ENCODE measurements at regions not wholly inside any gene's neighbourhood (a gene's known extent, or its start where the extent isn't known, plus 50 kb on each side); places are given as distances from the start of the nearest gene placed in this dataset.

DNA sequence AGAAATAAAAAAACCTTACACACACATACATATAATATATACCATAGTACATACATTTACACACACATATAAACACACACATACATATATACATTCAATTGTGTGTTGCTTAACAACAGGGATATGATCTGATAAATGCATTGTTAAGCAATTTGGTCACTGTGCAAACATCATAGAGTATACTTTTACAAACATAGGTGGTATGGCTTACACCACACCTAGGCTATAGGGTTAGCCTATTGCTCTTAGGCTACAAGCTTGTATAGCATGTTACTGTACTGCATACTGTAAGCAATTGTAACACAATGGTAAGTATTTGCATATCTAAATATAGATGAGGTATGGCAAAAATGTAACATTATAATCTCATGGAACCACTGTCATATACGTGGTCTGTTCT, 156.8 kb upstream of the ERBB4 start:
- Histone ChIP-seq H3K27me3 (ENCODE audit: insufficient read depth, low read length) (no peaks in the 10 kb centered on the region), H4K91ac (ENCODE audit: insufficient read length, low read depth, low read length) (no peak overlapping the region), H2AFZ (ENCODE audit: low read length) (no peak overlapping the region), H3K4me1 (ENCODE audit: insufficient read depth, low read length) (no peaks in the 10 kb centered on the region), H3K23ac (ENCODE audit: insufficient read length, low read depth, low read length) (no peak overlapping the region), H3K9me3 (ENCODE audit: control insufficient read depth, low read depth, low read length) (no peaks in the 10 kb centered on the region), H3K56ac (ENCODE audit: insufficient read length, low read depth, low read length) (no peak overlapping the region), H3K79me1 (ENCODE audit: insufficient read depth, low read depth, low read length, poor library complexity, severe bottlenecking) (no peaks in the 10 kb centered on the region), H4K20me1 (ENCODE audit: control insufficient read depth, insufficient read depth, insufficient read length) (no peaks in the 10 kb centered on the region), H3K79me2 (ENCODE audit: insufficient read depth, low read length) (no peaks in the 10 kb centered on the region), H2BK5ac (ENCODE audit: insufficient read length, low read length) (no peak overlapping the region), H2BK15ac (ENCODE audit: low read depth, low read length) (no peak overlapping the region), H3K4me2 (ENCODE audit: insufficient read depth, insufficient read length, low read length) (no peak overlapping the region), H3K14ac (ENCODE audit: insufficient read depth, low read length) (no peak overlapping the region), H4K5ac (ENCODE audit: insufficient read length, low read depth, low read length) (no peak overlapping the region), H3K4ac (ENCODE audit: low read depth, low read length) (no peak overlapping the region), H3K9ac (ENCODE audit: extremely low read depth, insufficient read length, low read length) (no peak overlapping the region), H2BK20ac (ENCODE audit: low read depth, low read length, poor library complexity, severe bottlenecking) (no peak overlapping the region), H2BK12ac (ENCODE audit: insufficient read length, low read depth, low read length) (no peak overlapping the region), H3T11ph (ENCODE audit: low read length) (no peak overlapping the region), H2BK120ac (ENCODE audit: low read depth, low read length, poor library complexity, severe bottlenecking) (no peak overlapping the region), H2AK5ac (ENCODE audit: insufficient read length, low read length) (no peak overlapping the region), H3K27ac (ENCODE audit: insufficient read length, low read depth, low read length) (no peak overlapping the region), H4K8ac (replicated peaks; ENCODE audit: insufficient read length, low read depth, low read length) (no peak overlapping the region), H3K23me2 (ENCODE audit: insufficient read length, low read depth, low read length, poor library complexity, severe bottlenecking) (no peaks in the 10 kb centered on the region), H3K18ac (ENCODE audit: insufficient read length, low read depth, low read length) (no peak overlapping the region)
- Mint-ChIP-seq H3K27me3 (ENCODE audit: low read depth) (no peaks in the 10 kb centered on the region), H3K36me3 (ENCODE audit: insufficient read depth in 1 of 3, low read depth in 3 of 3) (no peaks in the 10 kb centered on the region), H3K27ac (no peak overlapping the region), H3K4me1 (peaks cover 3% of the 10 kb centered on the region in 2 experiments; a peak in 1 of 4 replicates), H3K9me3 (no peaks in the 10 kb centered on the region), H3K4me3 (no peak overlapping the region)
- TF ChIP-seq, protein P1, sequence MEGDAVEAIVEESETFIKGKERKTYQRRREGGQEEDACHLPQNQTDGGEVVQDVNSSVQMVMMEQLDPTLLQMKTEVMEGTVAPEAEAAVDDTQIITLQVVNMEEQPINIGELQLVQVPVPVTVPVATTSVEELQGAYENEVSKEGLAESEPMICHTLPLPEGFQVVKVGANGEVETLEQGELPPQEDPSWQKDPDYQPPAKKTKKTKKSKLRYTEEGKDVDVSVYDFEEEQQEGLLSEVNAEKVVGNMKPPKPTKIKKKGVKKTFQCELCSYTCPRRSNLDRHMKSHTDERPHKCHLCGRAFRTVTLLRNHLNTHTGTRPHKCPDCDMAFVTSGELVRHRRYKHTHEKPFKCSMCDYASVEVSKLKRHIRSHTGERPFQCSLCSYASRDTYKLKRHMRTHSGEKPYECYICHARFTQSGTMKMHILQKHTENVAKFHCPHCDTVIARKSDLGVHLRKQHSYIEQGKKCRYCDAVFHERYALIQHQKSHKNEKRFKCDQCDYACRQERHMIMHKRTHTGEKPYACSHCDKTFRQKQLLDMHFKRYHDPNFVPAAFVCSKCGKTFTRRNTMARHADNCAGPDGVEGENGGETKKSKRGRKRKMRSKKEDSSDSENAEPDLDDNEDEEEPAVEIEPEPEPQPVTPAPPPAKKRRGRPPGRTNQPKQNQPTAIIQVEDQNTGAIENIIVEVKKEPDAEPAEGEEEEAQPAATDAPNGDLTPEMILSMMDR (conservative IDR thresholded peaks at IDR 0.05), result no peak
- WGBS (ENCODE audit: extremely low coverage, insufficient read length, low lambda C conversion rate), result no CpG with 5 or more reads among the region's 1 CpG
- DNase-seq, result no peak
